ENCODE measurements at regions not wholly inside any gene's neighbourhood (a gene's known extent, or its start where the extent isn't known, plus 50 kb on each side); places are given as distances from the start of the nearest gene placed in this dataset.

- no peak overlapping the region for H3K27ac ChIP-seq
- TF ChIP-seq ZFX (IDR thresholded peaks at IDR 0.05; ENCODE audit: borderline replicate concordance), result no peak
- no peak for TF ChIP-seq CTCF (IDR thresholded peaks at IDR 0.05)
Measured at GRCh38 chr4:156103311-156103710, 149.6 kb upstream of the CTSO start.

GRCh38 chr4:156102411-156102810 is 148.7 kb upstream of the CTSO start:
- H3K27ac ChIP-seq, result no peak overlapping the region
- TF ChIP-seq CTCF (IDR thresholded peaks at IDR 0.05) (no peak), ZFX (IDR thresholded peaks at IDR 0.05; ENCODE audit: borderline replicate concordance) (no peak)

- H3K27ac ChIP-seq, result no peak overlapping the region
- no peak for TF ChIP-seq ZFX (IDR thresholded peaks at IDR 0.05; ENCODE audit: borderline replicate concordance)
- no peak for TF ChIP-seq CTCF (IDR thresholded peaks at IDR 0.05)
Measured at GRCh38 chr4:156101571-156101970, 147.9 kb upstream of the CTSO start.

- TF ChIP-seq CTCF (IDR thresholded peaks at IDR 0.05) (no peak), ZFX (IDR thresholded peaks at IDR 0.05; ENCODE audit: borderline replicate concordance) (no peak)
Measured at GRCh38 chr4:156100651-156101050, 147.0 kb upstream of the CTSO start.

GRCh38 chr4:156098805-156099204 is 145.1 kb upstream of the CTSO start:
- no peak overlapping the region for H3K27ac ChIP-seq
- TF ChIP-seq CTCF (IDR thresholded peaks at IDR 0.05), result no peak
- TF ChIP-seq ZFX (IDR thresholded peaks at IDR 0.05; ENCODE audit: borderline replicate concordance), result no peak

More at GRCh38 chr4:156100651-156101050, 147.0 kb upstream of the CTSO start:
- H3K27ac ChIP-seq, result no peak overlapping the region

- no peak for TF ChIP-seq CTCF (IDR thresholded peaks at IDR 0.05)
- no peak for TF ChIP-seq ZFX (IDR thresholded peaks at IDR 0.05; ENCODE audit: borderline replicate concordance)
- H3K27ac ChIP-seq, result no peak overlapping the region
Measured at GRCh38 chr4:156085100-156085499, 131.4 kb upstream of the CTSO start.

GRCh38 chr4:156084373-156084772 is 130.7 kb upstream of the CTSO start:
- TF ChIP-seq CTCF (IDR thresholded peaks at IDR 0.05) (no peak), ZFX (IDR thresholded peaks at IDR 0.05; ENCODE audit: borderline replicate concordance) (no peak)

More at GRCh38 chr4:156084373-156084772, 130.7 kb upstream of the CTSO start:
- H3K27ac ChIP-seq, result no peak overlapping the region

Data from 22Rv1 (cell line).